ENCODE measurements at regions not wholly inside any gene's neighbourhood (a gene's known extent, or its start where the extent isn't known, plus 50 kb on each side); places are given as distances from the start of the nearest gene placed in this dataset.

- H3K9me3 ChIP-seq (ENCODE audit: insufficient read depth, low read depth, low read length), result no peaks in the 10 kb centered on the region
- H3F3A ChIP-seq (ENCODE audit: low read depth), result no peaks in the 10 kb centered on the region
- TF ChIP-seq EZH2phosphoT487 (IDR thresholded peaks at IDR 0.05; ENCODE audit: borderline replicate concordance), result no peak
- TF ChIP-seq CTCF (conservative IDR thresholded peaks at IDR 0.05; ENCODE audit: low read length), result no peak
- no peaks in the 10 kb centered on the region for H3K27me3 ChIP-seq (ENCODE audit: insufficient read depth, low read length, poor library complexity, severe bottlenecking)
- H3K36me3 ChIP-seq (ENCODE audit: insufficient read depth, low read length), result no peaks in the 10 kb centered on the region
- H2AFZ ChIP-seq (ENCODE audit: low read length), result no peak overlapping the region
- H3K9ac ChIP-seq (ENCODE audit: low read depth, low read length, poor library complexity, severe bottlenecking), result no peak overlapping the region
- peaks cover 32% of the 10 kb centered on the region for H3K4me1 ChIP-seq (ENCODE audit: insufficient read depth, low read length, poor library complexity, severe bottlenecking)
- no peaks in the 10 kb centered on the region for H3K9me2 ChIP-seq (replicated peaks; ENCODE audit: low read depth, low read length)
- H3K4me2 ChIP-seq (ENCODE audit: low read depth, low read length, poor library complexity, severe bottlenecking), result no peak overlapping the region
- no peak overlapping the region for H3K4me3 ChIP-seq (ENCODE audit: low read length, poor library complexity, severe bottlenecking)
- H4K20me1 ChIP-seq (ENCODE audit: insufficient read depth, low read length, poor library complexity, severe bottlenecking), result no peaks in the 10 kb centered on the region
- no peaks in the 10 kb centered on the region for H3K79me2 ChIP-seq (ENCODE audit: insufficient read depth, low read length)
These were observed 102.4 kb downstream of the RPL27A start for GRCh38 chr11:8784954-8785353.

- Histone ChIP-seq H3K4me2 (ENCODE audit: low read depth, low read length, poor library complexity, severe bottlenecking) (no peak overlapping the region), H3K27me3 (ENCODE audit: insufficient read depth, low read length, poor library complexity, severe bottlenecking) (no peaks in the 10 kb centered on the region), H3K36me3 (ENCODE audit: insufficient read depth, low read length) (no peaks in the 10 kb centered on the region), H3K9me3 (ENCODE audit: insufficient read depth, low read depth, low read length) (no peaks in the 10 kb centered on the region), H3K4me3 (ENCODE audit: low read length, poor library complexity, severe bottlenecking) (no peak overlapping the region), H3K4me1 (ENCODE audit: insufficient read depth, low read length, poor library complexity, severe bottlenecking) (peaks cover 32% of the 10 kb centered on the region), H3K79me2 (ENCODE audit: insufficient read depth, low read length) (no peaks in the 10 kb centered on the region), H4K20me1 (ENCODE audit: insufficient read depth, low read length, poor library complexity, severe bottlenecking) (no peaks in the 10 kb centered on the region), H3F3A (ENCODE audit: low read depth) (no peaks in the 10 kb centered on the region), H2AFZ (ENCODE audit: low read length) (no peak overlapping the region), H3K9me2 (replicated peaks; ENCODE audit: low read depth, low read length) (no peaks in the 10 kb centered on the region), H3K9ac (ENCODE audit: low read depth, low read length, poor library complexity, severe bottlenecking) (no peak overlapping the region)
- TF ChIP-seq CTCF (conservative IDR thresholded peaks at IDR 0.05; ENCODE audit: low read length), result no peak
- no peak for TF ChIP-seq EZH2phosphoT487 (IDR thresholded peaks at IDR 0.05; ENCODE audit: borderline replicate concordance)
These were observed 102.9 kb downstream of the RPL27A start for GRCh38 chr11:8785457-8785856.

- Histone ChIP-seq H3K4me2 (ENCODE audit: low read depth, low read length, poor library complexity, severe bottlenecking) (no peak overlapping the region), H3K27me3 (ENCODE audit: insufficient read depth, low read length, poor library complexity, severe bottlenecking) (no peaks in the 10 kb centered on the region), H3K4me3 (ENCODE audit: low read length, poor library complexity, severe bottlenecking) (no peak overlapping the region), H3K79me2 (ENCODE audit: insufficient read depth, low read length) (no peaks in the 10 kb centered on the region), H4K20me1 (ENCODE audit: insufficient read depth, low read length, poor library complexity, severe bottlenecking) (no peaks in the 10 kb centered on the region), H3K9me2 (replicated peaks; ENCODE audit: low read depth, low read length) (no peaks in the 10 kb centered on the region), H3K4me1 (ENCODE audit: insufficient read depth, low read length, poor library complexity, severe bottlenecking) (peaks cover 32% of the 10 kb centered on the region), H2AFZ (ENCODE audit: low read length) (no peak overlapping the region), H3F3A (ENCODE audit: low read depth) (no peaks in the 10 kb centered on the region), H3K36me3 (ENCODE audit: insufficient read depth, low read length) (no peaks in the 10 kb centered on the region), H3K9ac (ENCODE audit: low read depth, low read length, poor library complexity, severe bottlenecking) (no peak overlapping the region), H3K9me3 (ENCODE audit: insufficient read depth, low read depth, low read length) (no peaks in the 10 kb centered on the region)
- TF ChIP-seq EZH2phosphoT487 (IDR thresholded peaks at IDR 0.05; ENCODE audit: borderline replicate concordance), result no peak
- no peak for TF ChIP-seq CTCF (conservative IDR thresholded peaks at IDR 0.05; ENCODE audit: low read length)
These were observed 103.4 kb downstream of the RPL27A start for GRCh38 chr11:8785998-8786397.
